Neutrophil (primary cell): ENCODE measurements at regions not wholly inside any gene's neighbourhood (a gene's known extent, or its start where the extent isn't known, plus 50 kb on each side); places are given as distances from the start of the nearest gene placed in this dataset.

Experiments used
- H3K27ac ChIP-seq: fragments of 200-600 bp; sonication (generic); 2 replicates; pipeline ENCODE4 v1.5.1; 2016; ENCODE audit warnings: mild to moderate bottlenecking, moderate library complexity
- H3K27me3 ChIP-seq: fragments of 200-600 bp; sonication (generic); 2 replicates; pipeline ENCODE4 v1.6.0; 2016; ENCODE audit warnings: mild to moderate bottlenecking
- H3K36me3 ChIP-seq: fragments of 200-600 bp; sonication (generic); 2 replicates; pipeline ENCODE4 v1.5.1; 2017
- H3K4me1 ChIP-seq, 2 experiments: fragments of 200-600 bp in 1 of 2; sonication (generic) in 1 of 2; 1 replicate in 1 of 2; 2 replicates in 1 of 2; pipeline versions ENCODE4 v1.5.1 to v1.6.1; 2013 to 2016; ENCODE audit warnings: low read depth in 1 of 2, low read length in 1 of 2, mild to moderate bottlenecking in 1 of 2, moderate library complexity in 1 of 2; ENCODE audit not compliant: control insufficient read depth in 1 of 2, insufficient read depth in 1 of 2
- H3K4me3 ChIP-seq, 2 experiments: fragments of 200-600 bp in 1 of 2; sonication (generic) in 1 of 2; 1 replicate in 1 of 2; 2 replicates in 1 of 2; pipeline ENCODE4 v1.5.1; 2013 to 2016; ENCODE audit warnings: low read depth in 1 of 2, low read length in 1 of 2, mild to moderate bottlenecking in 1 of 2, moderate library complexity in 1 of 2
- H3K9me3 ChIP-seq: fragments of 200-600 bp; sonication (generic); 2 replicates; pipeline ENCODE4 v1.5.1; 2016
- CTCF ChIP-seq: fragments of 200-600 bp; sonication (generic); IDR thresholded peaks from 2 replicates; pipeline ENCODE4 v1.5.1; 2016; ENCODE audit warnings: antibody characterized with exemption

DNA sequence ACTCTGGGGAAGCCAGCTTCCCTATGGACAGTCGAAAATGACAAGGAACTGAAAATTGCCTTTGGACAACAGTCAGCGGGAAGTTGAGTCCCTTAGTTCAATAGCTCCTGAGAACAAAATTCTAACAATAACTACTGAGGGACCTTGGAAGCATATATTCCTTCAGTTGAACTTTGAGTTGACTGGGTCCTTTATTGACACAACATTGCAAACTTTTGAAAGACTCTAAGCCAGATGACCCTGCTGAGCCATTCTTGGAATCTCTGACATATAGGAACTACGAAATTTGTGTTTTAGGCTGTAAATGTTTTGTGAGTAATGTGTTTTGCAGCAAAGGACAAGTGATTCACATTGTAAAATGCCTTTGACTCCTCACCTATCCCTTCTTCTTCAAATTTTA is 548.8 kb upstream of the LCORL start:
- TF ChIP-seq CTCF: no peak
- Histone ChIP-seq H3K4me3 (no peak overlapping the region), H3K36me3 (no peaks in the 10 kb centered on the region), H3K27ac (no peak overlapping the region), H3K9me3 (no peaks in the 10 kb centered on the region), H3K4me1 (no peaks in the 10 kb centered on the region), H3K27me3 (no peaks in the 10 kb centered on the region)

DNA sequence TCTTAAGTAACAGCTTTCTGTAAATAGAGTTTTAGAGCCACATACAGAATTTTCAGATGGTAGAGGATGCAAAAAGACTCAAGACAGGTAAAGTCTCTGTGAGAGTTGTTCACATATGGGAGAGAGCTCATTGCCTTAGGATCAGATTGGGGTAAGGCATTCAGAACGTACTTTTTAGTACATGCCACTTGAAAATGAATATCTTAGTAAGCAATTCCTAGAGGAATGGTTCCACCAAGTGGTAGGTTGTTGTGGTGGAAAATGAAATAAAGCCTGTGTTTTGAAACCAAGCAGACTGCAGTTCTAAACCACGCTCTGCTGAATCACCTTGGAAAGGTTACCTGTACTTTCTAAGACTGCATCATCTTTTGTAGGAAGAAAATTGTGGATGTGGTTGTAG is 547.0 kb upstream of the LCORL start:
- Histone ChIP-seq H3K27ac (no peak overlapping the region), H3K4me1 (no peaks in the 10 kb centered on the region), H3K27me3 (no peaks in the 10 kb centered on the region), H3K36me3 (no peaks in the 10 kb centered on the region), H3K9me3 (no peaks in the 10 kb centered on the region), H3K4me3 (no peak overlapping the region)
- TF ChIP-seq CTCF: no peak

- no peak for TF ChIP-seq CTCF
- no peaks in the 10 kb centered on the region for H3K9me3 ChIP-seq
- no peak overlapping the region for H3K27ac ChIP-seq
- no peak overlapping the region for H3K4me3 ChIP-seq
- no peaks in the 10 kb centered on the region for H3K27me3 ChIP-seq
- H3K36me3 ChIP-seq: no peaks in the 10 kb centered on the region
- no peaks in the 10 kb centered on the region for H3K4me1 ChIP-seq
Observed at GRCh38 chr4:18566970-18567799, 545.6 kb upstream of the LCORL start.

- H3K4me3 ChIP-seq: no peak overlapping the region
- no peaks in the 10 kb centered on the region for H3K27me3 ChIP-seq
- no peaks in the 10 kb centered on the region for H3K4me1 ChIP-seq
- H3K27ac ChIP-seq: no peak overlapping the region
- H3K36me3 ChIP-seq: no peaks in the 10 kb centered on the region
- no peak for TF ChIP-seq CTCF
- H3K9me3 ChIP-seq: no peaks in the 10 kb centered on the region
Observed at GRCh38 chr4:18559492-18559891, 537.9 kb upstream of the LCORL start.

GRCh38 chr4:18556402-18556801 is 534.8 kb upstream of the LCORL start:
- TF ChIP-seq CTCF: no peak
- H3K9me3 ChIP-seq: no peaks in the 10 kb centered on the region
- H3K4me3 ChIP-seq: no peak overlapping the region
- H3K27me3 ChIP-seq: no peaks in the 10 kb centered on the region
- no peaks in the 10 kb centered on the region for H3K36me3 ChIP-seq
- no peak overlapping the region for H3K27ac ChIP-seq
- H3K4me1 ChIP-seq: no peaks in the 10 kb centered on the region
